Keratinocyte (primary cell): ENCODE measurements at regions not wholly inside any gene's neighbourhood (a gene's known extent, or its start where the extent isn't known, plus 50 kb on each side); places are given as distances from the start of the nearest gene placed in this dataset.

ENCODE experiments used
- DNase-seq: peaks from one replicate; pipeline ENCODE4 v3.0.0-alpha.2; 2011; ENCODE audit warnings: low read depth, missing footprints, low spot score
- FAIRE-seq: peaks from 2 replicates; lab custom pipeline; 2011; peaks lifted over from hg19 to GRCh38; lab: Jason Lieb, UNC
- H2AFZ ChIP-seq: 2 replicates; pipeline ENCODE4 v1.6.0; 2012; ENCODE audit warnings: low read length, control low read depth, inconsistent platforms; ENCODE audit not compliant: control insufficient read depth
- H3K27ac ChIP-seq: 2 replicates; pipeline ENCODE4 v1.5.1; 2011; ENCODE audit warnings: low read length; ENCODE audit not compliant: control insufficient read depth, insufficient read depth
- H3K27me3 ChIP-seq: 3 replicates; pipeline ENCODE4 v1.6.0; 2011; ENCODE audit warnings: low read length; ENCODE audit not compliant: control insufficient read depth, insufficient read depth; ENCODE audit errors: extremely low read depth
- H3K36me3 ChIP-seq, 2 experiments: 2 replicates in 1 of 2; 3 replicates in 1 of 2; pipeline ENCODE4 v1.5.1; 2011; ENCODE audit warnings: low read length in 2 of 2, mild to moderate bottlenecking in 1 of 2; ENCODE audit not compliant: control insufficient read depth in 2 of 2, insufficient read depth in 2 of 2; ENCODE audit errors: extremely low read depth in 1 of 2
- H3K4me1 ChIP-seq: 3 replicates; pipeline ENCODE4 v1.5.1; 2011; ENCODE audit warnings: low read length; ENCODE audit not compliant: control insufficient read depth, insufficient read depth; ENCODE audit errors: extremely low read depth
- H3K4me2 ChIP-seq: 3 replicates; pipeline ENCODE4 v1.6.0; 2011; ENCODE audit warnings: low read depth, low read length; ENCODE audit not compliant: control insufficient read depth, insufficient read depth; ENCODE audit errors: extremely low read depth
- H3K4me3 ChIP-seq, 3 experiments: fragments of 200-600 bp in 1 of 3; sonication (generic) in 1 of 3; 2 replicates in 2 of 3; 3 replicates in 1 of 3; pipeline ENCODE4 v1.5.1; 2011 to 2016; ENCODE audit warnings: low read length in 3 of 3, mild to moderate bottlenecking in 3 of 3, control low read depth in 2 of 3, inconsistent platforms in 1 of 3, low read depth in 1 of 3, mixed read lengths in 1 of 3, mixed run types in 1 of 3, moderate library complexity in 1 of 3; ENCODE audit not compliant: control insufficient read depth in 2 of 3, insufficient read depth in 2 of 3; ENCODE audit errors: extremely low read depth in 1 of 3
- H3K79me2 ChIP-seq: 2 replicates; pipeline ENCODE4 v1.6.0; 2012; ENCODE audit warnings: low read length; ENCODE audit not compliant: control insufficient read depth, insufficient read depth
- H3K9ac ChIP-seq: 3 replicates; pipeline ENCODE4 v1.6.0; 2011; ENCODE audit warnings: low read length; ENCODE audit not compliant: control insufficient read depth, insufficient read depth; ENCODE audit errors: extremely low read depth
- H3K9me1 ChIP-seq: 3 replicates; pipeline ENCODE4 v1.6.0; 2011; ENCODE audit warnings: low read length; ENCODE audit not compliant: control insufficient read depth, insufficient read depth; ENCODE audit errors: extremely low read depth
- H3K9me3 ChIP-seq: 2 replicates; pipeline ENCODE4 v1.5.1; 2012; ENCODE audit warnings: low read depth, low read length; ENCODE audit not compliant: control insufficient read depth
- H4K20me1 ChIP-seq: 3 replicates; pipeline ENCODE4 v1.6.0; 2011; ENCODE audit warnings: low read length; ENCODE audit not compliant: control insufficient read depth, insufficient read depth; ENCODE audit errors: extremely low read depth
- EZH2 ChIP-seq: IDR thresholded peaks from one replicate; pipeline ENCODE4 v1.6.1; 2012; ENCODE audit warnings: inconsistent platforms, mild to moderate bottlenecking, low read length, moderate library complexity
- dilution Hi-C: fragments of 300-500 bp; cut with MboI; formaldehyde crosslinking; loops from one replicate; pipeline ENCODE4 v1.7.0; 2020; ENCODE audit warnings: low sequenced_read_pairs; ENCODE audit not compliant: extremely low pct_ligation_motif_present
- TF ChIP-seq, protein P1 (sequence below), 3 experiments: IDR thresholded peaks in 1 of 3; conservative IDR thresholded peaks in 1 of 3; optimal IDR thresholded peaks in 1 of 3; 2 replicates in 2 of 3; 3 replicates in 1 of 3; pipeline versions ENCODE3 to v1.5.1; 2011; ENCODE audit warnings: low read length in 3 of 3, mild to moderate bottlenecking in 3 of 3, moderate library complexity in 2 of 3, control low read depth in 1 of 3, inconsistent platforms in 1 of 3; ENCODE audit not compliant: insufficient read depth in 2 of 3; ENCODE audit errors: extremely low read depth in 1 of 3

DNA sequence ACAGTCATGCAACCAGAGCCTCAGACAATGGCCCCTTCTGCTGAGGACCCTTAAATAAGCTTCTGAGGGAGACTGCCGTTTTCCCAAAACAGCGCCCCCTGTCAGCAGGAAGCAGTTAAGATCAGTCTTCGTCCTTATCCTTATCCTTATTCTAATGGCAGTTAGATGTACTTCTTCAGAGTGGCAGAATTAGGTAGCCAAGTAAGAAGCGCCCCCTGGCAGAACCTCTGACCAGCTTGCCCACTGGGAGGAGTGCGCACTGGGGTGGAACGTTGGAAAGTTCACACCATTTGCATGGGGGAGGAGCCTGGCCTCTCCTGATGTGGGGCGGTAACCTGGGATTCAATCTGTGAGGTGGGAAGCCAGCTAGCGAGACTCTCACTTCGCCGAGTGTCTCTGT, 133.6 kb upstream of the QRFPR start:
- dilution Hi-C loops: no loop called here
- Histone ChIP-seq H3K79me2 (no peaks in the 10 kb centered on the region), H3K9ac (no peak overlapping the region), H2AFZ (no peak overlapping the region), H3K9me3 (no peaks in the 10 kb centered on the region), H3K36me3 (no peaks in the 10 kb centered on the region), H3K27me3 (no peaks in the 10 kb centered on the region), H3K4me2 (no peak overlapping the region), H3K4me3 (no peak overlapping the region), H3K9me1 (no peaks in the 10 kb centered on the region), H3K27ac (no peak overlapping the region), H4K20me1 (no peaks in the 10 kb centered on the region), H3K4me1 (no peaks in the 10 kb centered on the region)
- TF ChIP-seq EZH2: no peak
- TF ChIP-seq, protein P1, sequence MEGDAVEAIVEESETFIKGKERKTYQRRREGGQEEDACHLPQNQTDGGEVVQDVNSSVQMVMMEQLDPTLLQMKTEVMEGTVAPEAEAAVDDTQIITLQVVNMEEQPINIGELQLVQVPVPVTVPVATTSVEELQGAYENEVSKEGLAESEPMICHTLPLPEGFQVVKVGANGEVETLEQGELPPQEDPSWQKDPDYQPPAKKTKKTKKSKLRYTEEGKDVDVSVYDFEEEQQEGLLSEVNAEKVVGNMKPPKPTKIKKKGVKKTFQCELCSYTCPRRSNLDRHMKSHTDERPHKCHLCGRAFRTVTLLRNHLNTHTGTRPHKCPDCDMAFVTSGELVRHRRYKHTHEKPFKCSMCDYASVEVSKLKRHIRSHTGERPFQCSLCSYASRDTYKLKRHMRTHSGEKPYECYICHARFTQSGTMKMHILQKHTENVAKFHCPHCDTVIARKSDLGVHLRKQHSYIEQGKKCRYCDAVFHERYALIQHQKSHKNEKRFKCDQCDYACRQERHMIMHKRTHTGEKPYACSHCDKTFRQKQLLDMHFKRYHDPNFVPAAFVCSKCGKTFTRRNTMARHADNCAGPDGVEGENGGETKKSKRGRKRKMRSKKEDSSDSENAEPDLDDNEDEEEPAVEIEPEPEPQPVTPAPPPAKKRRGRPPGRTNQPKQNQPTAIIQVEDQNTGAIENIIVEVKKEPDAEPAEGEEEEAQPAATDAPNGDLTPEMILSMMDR (optimal IDR thresholded peaks at IDR 0.05 in 1 of 3, IDR thresholded peaks at IDR 0.05 in 1 of 3, conservative IDR thresholded peaks at IDR 0.05 in 1 of 3; ENCODE audit: extremely low read depth in 1 of 3, insufficient read depth in 2 of 3, low read length in 3 of 3): no peak
- FAIRE-seq (no peak), DNase-seq (no peak)

DNA sequence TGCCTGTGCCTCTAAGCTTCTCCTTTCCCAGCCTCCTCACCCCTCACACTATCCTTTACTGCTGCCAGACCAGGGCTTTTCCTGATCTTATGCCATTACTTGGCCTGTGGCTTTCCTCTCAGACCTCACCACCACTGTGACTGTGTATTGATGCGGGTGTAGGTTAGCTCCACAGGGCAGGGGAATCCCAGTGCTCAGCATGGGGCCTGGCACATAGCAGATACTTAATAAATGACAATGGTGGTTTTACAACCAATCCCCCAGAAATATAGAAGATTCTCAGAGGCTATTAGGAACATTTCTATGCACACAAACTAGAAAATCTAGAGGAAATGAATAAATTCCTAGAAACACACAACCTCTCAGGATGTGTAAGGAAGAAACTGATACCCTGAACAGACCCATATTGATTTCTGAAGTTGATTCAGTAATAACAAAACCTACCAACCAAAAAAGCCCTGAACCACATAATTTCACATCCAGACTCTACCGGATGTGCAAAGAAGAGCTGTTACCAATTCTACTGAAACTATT, 129.6 kb upstream of the QRFPR start:
- H3K79me2 ChIP-seq: no peaks in the 10 kb centered on the region
- no peaks in the 10 kb centered on the region for H3K9me1 ChIP-seq
- no peak overlapping the region for H3K27ac ChIP-seq
- no peak overlapping the region for H3K4me2 ChIP-seq
- no peaks in the 10 kb centered on the region for H3K36me3 ChIP-seq
- H3K9ac ChIP-seq: no peak overlapping the region
- DNase-seq: no peak
- dilution Hi-C loops: no loop called here
- no peaks in the 10 kb centered on the region for H3K9me3 ChIP-seq
- TF ChIP-seq EZH2: no peak
- TF ChIP-seq, protein P1 (optimal IDR thresholded peaks at IDR 0.05 in 1 of 3, IDR thresholded peaks at IDR 0.05 in 1 of 3, conservative IDR thresholded peaks at IDR 0.05 in 1 of 3; ENCODE audit: extremely low read depth in 1 of 3, insufficient read depth in 2 of 3, low read length in 3 of 3): no peak
- H4K20me1 ChIP-seq: no peaks in the 10 kb centered on the region
- no peak overlapping the region for H2AFZ ChIP-seq
- H3K4me1 ChIP-seq: no peaks in the 10 kb centered on the region
- no peaks in the 10 kb centered on the region for H3K27me3 ChIP-seq
- no peak for FAIRE-seq
- no peak overlapping the region for H3K4me3 ChIP-seq
